ENCODE measurements at regions not wholly inside any gene's neighbourhood (a gene's known extent, or its start where the extent isn't known, plus 50 kb on each side); places are given as distances from the start of the nearest gene placed in this dataset.

GRCh38 chr1:194105381-194105780 lies 919.0 kb upstream of the B3GALT2 start:
- TF ChIP-seq POU6F1 (CRISPR knock-in tag; IDR thresholded peaks at IDR 0.05; ENCODE audit: borderline replicate concordance, low read depth) (no peak), ZFP3 (CRISPR knock-in tag; IDR thresholded peaks at IDR 0.05) (no peak), ZNF70 (CRISPR knock-in tag; IDR thresholded peaks at IDR 0.05) (no peak), ARNTL (CRISPR knock-in tag; IDR thresholded peaks at IDR 0.05; ENCODE audit: borderline replicate concordance, low read depth) (no peak), SNAI2 (CRISPR knock-in tag; IDR thresholded peaks at IDR 0.05) (no peak), TOX (CRISPR knock-in tag; IDR thresholded peaks at IDR 0.05; ENCODE audit: borderline replicate concordance) (no peak), BACH2 (CRISPR knock-in tag; IDR thresholded peaks at IDR 0.05; ENCODE audit: borderline replicate concordance) (no peak), ZFP30 (CRISPR knock-in tag; IDR thresholded peaks at IDR 0.05) (no peak)
